ENCODE measurements at regions not wholly inside any gene's neighbourhood (a gene's known extent, or its start where the extent isn't known, plus 50 kb on each side); places are given as distances from the start of the nearest gene placed in this dataset.
A peak's percentile ranks its signal among the peaks of the same experiment; 100 is the strongest.

- DNase-seq, result peak in 2 of 3 donors; percentile 66 to 76
Measured at GRCh38 chr13:40206241-40207000, 460.0 kb downstream of the FOXO1 start.

GRCh38 chr13:40207001-40207478, 459.4 kb downstream of the FOXO1 start:
- H3K27ac ChIP-seq, result peak overlapping the region; percentile 61 to 76 (median 70)
- peaks cover 0 to 3% (median 0%) of the 10 kb centered on the region in 4 donors for H3K9me3 ChIP-seq
- H3K4me3 ChIP-seq, result no peak overlapping the region
- no peaks in the 10 kb centered on the region for H3K27me3 ChIP-seq
- TF ChIP-seq CTCF (IDR thresholded peaks at IDR 0.05), result no peak
- TF ChIP-seq POLR2A (IDR thresholded peaks at IDR 0.05), result no peak
- peak in 1 of 3 donors; percentile 39 for DNase-seq
- peaks cover 0 to 5% (median 0%) of the 10 kb centered on the region in 4 donors for H3K4me1 ChIP-seq
- no peaks in the 10 kb centered on the region for H3K36me3 ChIP-seq

More at GRCh38 chr13:40206241-40207000, 460.0 kb downstream of the FOXO1 start:
- peaks cover 0 to 5% (median 0%) of the 10 kb centered on the region in 4 donors for H3K4me1 ChIP-seq
- H3K27me3 ChIP-seq, result no peaks in the 10 kb centered on the region
- H3K27ac ChIP-seq, result peak overlapping the region; percentile 61 to 76 (median 70)
- H3K36me3 ChIP-seq, result no peaks in the 10 kb centered on the region
- H3K4me3 ChIP-seq, result no peak overlapping the region
- peaks cover 0 to 3% (median 0%) of the 10 kb centered on the region in 4 donors for H3K9me3 ChIP-seq
- TF ChIP-seq CTCF (IDR thresholded peaks at IDR 0.05), result no peak
- peak in 1 of 2 donors; percentile 29 for TF ChIP-seq POLR2A (IDR thresholded peaks at IDR 0.05)

GRCh38 chr13:40208517-40208916, 457.9 kb downstream of the FOXO1 start:
- Histone ChIP-seq H3K27ac (peak overlapping the region in 1 of 4 donors; percentile 76), H3K27me3 (no peaks in the 10 kb centered on the region), H3K9me3 (peaks cover 0 to 3% (median 0%) of the 10 kb centered on the region in 4 donors), H3K36me3 (no peaks in the 10 kb centered on the region), H3K4me1 (peaks cover 0 to 5% (median 0%) of the 10 kb centered on the region in 4 donors), H3K4me3 (no peak overlapping the region)
- TF ChIP-seq POLR2A (IDR thresholded peaks at IDR 0.05), result no peak
- TF ChIP-seq CTCF (IDR thresholded peaks at IDR 0.05), result no peak
- DNase-seq, result peak in 1 of 3 donors; percentile 42

DNA sequence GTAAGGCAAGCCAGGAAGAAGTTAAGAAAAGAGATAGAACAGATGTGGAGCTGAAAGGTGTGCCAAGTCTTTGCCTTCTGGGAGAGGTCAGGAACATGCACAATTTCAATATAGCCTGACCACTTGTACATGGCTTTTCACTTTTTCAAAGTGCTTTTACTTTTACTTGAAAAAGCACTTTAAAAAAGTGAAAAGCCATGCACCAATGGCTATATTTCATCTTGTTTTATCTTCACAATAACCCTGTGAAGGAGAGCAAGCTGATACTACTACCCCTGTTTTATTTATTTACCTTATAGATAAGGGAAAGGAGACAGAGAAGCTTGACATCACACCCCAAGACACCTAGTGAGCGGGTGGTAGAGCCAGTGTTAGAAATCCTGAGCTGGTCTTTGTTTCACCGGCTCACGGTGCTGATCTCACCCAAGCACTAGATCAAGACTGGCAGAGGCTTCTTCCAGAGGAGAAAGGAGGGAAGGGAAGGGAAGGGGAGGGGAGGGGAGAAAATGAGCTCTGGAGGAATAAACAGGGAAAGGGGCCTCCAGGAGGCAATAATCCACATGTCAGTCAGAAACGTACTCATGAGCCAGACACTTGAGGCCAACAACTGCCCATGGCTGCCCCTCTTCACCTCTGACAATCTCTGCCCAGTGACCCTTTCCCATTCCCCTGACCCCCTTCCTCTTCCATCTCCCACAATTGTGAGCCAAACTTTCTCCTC, 455.4 kb downstream of the FOXO1 start:
- Histone ChIP-seq H3K27me3 (no peaks in the 10 kb centered on the region), H3K27ac (no peak overlapping the region), H3K36me3 (no peaks in the 10 kb centered on the region), H3K4me3 (no peak overlapping the region), H3K9me3 (no peaks in the 10 kb centered on the region), H3K4me1 (peaks cover 0 to 5% (median 0%) of the 10 kb centered on the region in 4 donors)
- DNase-seq, result no peak
- TF ChIP-seq POLR2A (IDR thresholded peaks at IDR 0.05) (no peak), CTCF (IDR thresholded peaks at IDR 0.05) (no peak)

DNA sequence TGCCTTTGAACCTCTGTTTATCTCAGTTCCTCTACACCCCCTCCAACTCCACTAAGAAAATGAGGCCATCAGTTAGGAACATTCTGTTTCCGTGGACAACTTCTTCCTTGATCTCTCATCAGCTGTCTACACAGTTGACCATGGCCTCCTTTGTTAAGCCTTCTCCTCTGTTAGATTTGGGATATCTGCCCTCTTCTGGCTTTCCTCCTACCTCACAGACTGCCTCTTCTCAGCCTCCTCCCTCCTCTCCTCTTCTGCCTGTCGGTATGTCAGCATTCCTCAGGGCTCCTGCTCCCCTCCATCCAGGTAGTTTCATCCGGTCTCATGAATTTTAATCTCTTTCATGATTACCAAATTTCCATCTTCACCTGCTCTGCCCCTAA, 454.9 kb downstream of the FOXO1 start:
- Histone ChIP-seq H3K4me3 (no peak overlapping the region), H3K36me3 (no peaks in the 10 kb centered on the region), H3K9me3 (no peaks in the 10 kb centered on the region), H3K27me3 (no peaks in the 10 kb centered on the region), H3K4me1 (no peaks in the 10 kb centered on the region), H3K27ac (no peak overlapping the region)
- TF ChIP-seq CTCF (IDR thresholded peaks at IDR 0.05) (no peak), POLR2A (IDR thresholded peaks at IDR 0.05) (no peak)
- DNase-seq, result no peak

Data from Peyer's patch (tissue), 4 donors.